GM21717 (cell line): ENCODE measurements at regions not wholly inside any gene's neighbourhood (a gene's known extent, or its start where the extent isn't known, plus 50 kb on each side); places are given as distances from the start of the nearest gene placed in this dataset.
A peak's percentile ranks its signal among the peaks of the same experiment; 100 is the strongest.

ENCODE experiments used
- ATAC-seq: cut with Tn5 transposase; IDR thresholded peaks from one replicate; pipeline ENCODE4 v1.9.1; 2021; ENCODE audit warnings: mild to moderate bottlenecking, moderate library complexity; ENCODE audit not compliant: unreplicated experiment

- no peak for ATAC-seq
Measured at GRCh38 chr21:38988509-38989378, 183.0 kb downstream of the ETS2 start.

- no peak for ATAC-seq
Measured at GRCh38 chr21:38987633-38988508, 182.1 kb downstream of the ETS2 start.

DNA sequence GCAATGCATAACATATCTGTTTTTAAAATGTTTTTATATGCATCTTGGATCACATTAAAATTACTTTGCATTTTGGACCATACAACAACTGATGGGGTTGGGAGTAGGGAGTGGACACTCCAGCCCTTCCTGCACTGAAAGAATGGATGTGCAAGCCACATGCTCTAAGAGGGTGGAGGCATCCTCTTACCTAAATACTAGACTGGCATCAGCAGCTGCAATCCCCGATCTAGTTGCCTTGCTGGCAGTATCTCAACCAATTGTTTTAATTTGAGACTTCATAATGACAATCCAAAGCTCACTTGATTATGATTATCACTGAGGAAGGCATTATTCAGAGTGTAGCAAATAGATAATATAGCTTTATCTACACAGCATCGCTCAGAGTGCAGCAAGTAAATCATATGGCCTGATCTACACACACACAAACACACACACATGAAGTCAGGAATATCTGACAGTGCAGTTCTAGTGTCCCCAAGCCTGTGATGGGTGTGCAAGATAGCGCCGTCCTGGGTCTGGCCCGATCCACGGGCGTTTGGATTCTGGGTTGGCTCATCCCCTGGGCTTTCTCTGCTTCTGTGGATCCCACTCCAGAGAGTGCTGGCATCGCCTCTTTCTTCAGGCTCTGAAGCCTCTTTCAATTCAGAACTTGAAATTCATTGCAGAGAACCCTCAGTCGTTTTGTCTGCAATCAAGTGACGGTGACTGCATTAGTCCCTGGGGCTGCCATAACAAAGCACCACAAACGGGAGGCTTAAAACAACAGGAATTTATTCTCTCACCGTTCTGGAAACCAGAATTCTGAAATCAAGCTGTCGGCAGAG, 181.3 kb downstream of the ETS2 start:
- no peak for ATAC-seq

GRCh38 chr21:38986406-38986805, 180.7 kb downstream of the ETS2 start:
- ATAC-seq, result no peak

GRCh38 chr21:38985568-38986378, 180.0 kb downstream of the ETS2 start:
- peak; percentile 50 for ATAC-seq

- no peak for ATAC-seq
Measured at GRCh38 chr21:38984982-38985567, 179.3 kb downstream of the ETS2 start.

DNA sequence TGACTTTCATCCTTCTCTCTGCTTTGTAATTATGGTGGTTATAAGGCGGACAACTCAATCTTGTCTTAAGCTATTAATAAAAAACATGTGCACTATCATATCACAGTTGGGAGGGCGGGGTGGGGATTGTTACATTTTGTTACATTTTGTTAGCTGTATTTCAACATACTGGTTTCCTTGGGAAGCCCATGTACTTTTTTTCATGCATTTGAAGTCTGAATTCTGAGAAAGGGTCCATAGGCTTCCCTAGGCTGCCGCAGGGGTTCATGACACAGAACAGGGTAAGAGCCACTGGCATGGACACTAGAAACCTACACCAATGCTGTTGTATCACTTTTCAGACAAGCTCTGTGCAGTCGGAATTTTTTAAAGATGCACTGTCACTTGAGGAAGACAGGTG, 178.8 kb downstream of the ETS2 start:
- no peak for ATAC-seq

DNA sequence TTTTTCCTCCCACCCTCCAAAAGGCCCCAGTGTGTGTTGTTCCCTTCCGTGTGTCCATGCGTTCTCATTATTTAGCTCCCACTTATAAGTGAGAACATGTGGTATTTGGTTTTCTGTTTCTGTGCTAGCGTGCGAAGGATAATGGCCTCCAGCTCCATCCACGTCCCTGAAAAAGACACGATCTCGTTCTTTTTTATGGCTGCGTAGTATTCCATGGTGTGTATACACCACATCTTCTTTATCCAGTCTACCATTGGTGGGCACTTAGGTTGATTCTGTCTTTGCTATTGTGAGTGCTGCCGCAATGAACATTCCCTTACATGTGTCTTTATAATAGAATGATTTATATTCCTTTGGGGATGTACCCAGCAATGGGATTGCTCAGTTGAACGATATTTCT, 177.8 kb downstream of the ETS2 start:
- no peak for ATAC-seq

DNA sequence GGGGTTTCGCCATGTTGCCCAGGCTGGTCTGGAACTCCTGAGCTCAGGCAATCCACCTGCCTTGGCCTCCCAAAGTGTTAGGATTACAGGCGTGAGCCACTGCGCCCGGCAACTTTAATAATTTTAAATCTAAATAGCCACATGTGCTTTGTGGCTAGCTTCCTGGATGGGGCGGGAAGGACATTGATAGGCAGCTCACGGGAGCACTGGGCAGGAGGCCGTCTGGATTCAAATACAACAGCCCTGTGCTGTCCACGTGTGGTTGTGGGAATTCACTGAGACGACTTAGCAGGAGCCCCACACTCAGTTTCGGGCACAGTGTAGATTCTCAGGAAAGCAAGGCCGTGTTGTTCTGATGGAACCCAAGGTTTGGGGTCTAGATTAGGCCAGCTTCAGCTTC, 177.1 kb downstream of the ETS2 start:
- no peak for ATAC-seq

DNA sequence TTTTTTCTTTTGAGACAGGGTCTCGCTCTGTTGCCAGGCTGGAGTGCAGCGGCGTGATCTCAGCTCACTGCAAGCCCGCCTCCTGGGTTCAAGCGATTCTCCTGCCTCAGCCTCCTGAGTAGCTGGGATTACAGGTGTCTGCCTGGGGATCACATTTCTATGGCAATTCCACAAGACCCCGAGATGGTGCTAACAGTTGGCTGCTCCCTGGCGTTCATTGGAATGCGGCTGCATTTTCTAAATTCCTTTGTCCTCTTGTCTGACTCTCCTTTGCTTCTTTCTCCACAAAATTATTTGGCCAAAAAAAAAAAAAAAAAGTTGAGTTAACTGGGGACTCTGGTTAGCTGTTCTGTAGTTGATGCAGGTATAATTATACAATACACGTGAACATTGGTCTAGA, 176.4 kb downstream of the ETS2 start:
- no peak for ATAC-seq

DNA sequence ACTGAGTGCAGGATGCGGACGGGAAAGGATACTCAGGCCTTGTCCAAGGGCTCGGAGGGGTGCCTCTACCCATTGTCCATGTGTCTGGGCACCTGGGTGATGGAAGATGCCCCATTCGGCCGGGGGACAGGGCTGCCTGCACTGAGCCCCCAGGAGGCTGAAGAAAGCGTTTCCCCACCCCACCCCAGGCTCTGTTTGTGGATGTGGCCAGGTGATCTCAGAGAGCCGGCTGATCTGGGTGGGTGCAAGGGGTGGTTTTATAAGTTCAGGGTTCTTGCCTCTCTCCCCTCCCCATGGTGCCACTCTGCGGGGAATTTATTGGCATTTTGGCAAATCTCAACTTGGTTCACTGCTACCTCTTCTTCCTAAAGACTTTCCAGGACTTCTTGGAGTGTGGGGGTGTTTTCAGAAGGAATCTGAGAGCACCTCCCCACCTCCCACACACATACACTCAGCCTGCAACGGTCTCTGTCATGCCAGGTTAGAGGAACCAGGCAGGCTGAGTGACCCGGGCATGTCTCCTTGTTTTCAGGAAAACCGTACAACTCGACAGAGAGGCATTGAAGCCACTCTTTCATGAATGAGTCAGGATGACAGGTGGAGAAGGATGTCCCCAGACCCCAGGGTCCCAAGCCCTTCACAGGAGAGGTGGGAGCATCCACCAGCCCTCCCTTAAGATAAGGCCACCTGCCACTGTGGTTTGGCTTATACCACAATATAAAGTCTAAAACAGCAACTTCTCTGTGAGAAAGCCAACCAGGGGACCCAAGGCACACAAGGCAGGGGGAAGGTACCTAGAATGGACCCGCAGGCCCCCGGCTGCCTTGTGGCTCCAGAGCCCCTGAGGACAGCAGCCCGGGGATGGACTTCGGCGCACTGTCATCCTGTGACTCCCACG, 174.9 kb downstream of the ETS2 start:
- no peak for ATAC-seq

DNA sequence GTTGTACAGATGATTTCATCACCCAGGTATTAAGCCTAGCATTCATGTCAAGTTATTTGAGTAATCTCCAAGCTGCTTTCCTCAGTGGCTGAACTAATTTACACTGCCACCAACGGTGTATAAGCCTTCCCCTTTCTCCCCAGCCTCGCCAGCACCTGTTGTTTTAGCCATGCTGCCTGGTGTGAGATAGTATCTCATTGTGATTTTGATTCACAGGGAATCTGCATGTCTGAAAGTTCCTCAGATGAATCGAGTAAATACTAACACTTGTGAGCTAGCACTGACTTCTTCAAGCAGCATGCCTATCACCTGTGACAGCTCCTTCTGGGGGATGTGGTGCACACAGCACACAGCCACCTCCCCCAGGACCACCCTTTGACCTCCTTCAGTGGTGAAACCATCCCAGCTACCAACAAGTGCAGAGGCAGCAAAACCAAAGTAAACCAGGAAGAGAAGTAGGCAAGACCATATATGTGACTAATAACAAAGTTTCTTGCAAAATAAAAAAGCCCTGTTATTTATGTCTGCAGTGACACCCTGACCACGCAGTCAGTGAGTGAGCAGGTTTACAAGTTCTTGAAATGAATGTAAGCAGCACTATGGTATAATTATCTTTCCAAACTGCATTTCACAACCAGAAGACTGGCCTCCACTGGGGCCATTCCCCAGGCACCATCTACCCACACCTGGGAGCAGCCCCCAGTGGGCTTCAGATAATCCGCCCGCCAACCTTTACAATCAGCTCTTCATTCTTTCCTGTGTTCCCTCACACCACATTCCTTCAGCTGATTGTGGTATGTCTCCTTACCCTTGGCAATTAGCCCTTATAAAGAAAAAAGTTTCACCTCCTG, 173.8 kb downstream of the ETS2 start:
- ATAC-seq, result no peak

DNA sequence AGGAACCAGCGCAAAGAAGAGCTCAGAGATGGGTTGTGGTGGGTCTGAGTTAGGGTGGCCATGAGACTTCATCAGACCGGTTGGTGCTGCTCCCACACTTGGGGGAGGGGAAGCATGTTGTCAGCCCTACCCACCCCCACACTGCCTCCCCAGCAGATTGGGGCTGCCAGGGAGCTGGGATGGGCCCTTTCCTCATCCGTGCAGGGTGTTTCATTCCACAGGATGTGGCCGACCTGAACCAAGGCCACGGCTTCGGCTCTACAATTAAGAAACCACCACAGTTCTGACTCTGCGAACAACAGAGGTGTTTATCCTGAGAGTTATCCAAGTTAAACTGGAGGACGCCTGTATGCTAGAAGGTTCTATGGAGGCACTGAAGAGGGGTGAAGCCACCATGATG, 171.2 kb downstream of the ETS2 start:
- ATAC-seq, result no peak

DNA sequence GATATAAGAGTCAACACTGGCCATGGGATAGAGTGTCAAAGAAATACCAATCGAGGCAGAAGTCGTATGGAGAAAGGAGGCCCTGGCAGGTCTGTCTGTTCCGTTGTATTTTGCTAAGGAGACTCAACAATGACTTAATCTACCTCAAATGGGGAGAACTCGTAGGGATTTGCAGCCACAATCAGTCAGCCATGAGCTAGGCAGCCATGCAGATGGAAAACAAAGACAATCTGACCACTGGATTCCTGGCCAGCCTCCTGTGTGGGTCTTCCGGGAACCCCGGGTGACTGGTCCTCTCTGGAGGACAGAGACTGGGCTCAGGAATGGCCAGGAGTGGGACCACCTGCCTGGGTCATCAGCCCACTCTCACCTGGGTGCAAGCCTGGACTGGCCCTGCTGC, 167.8 kb downstream of the ETS2 start:
- no peak for ATAC-seq

GRCh38 chr21:38972078-38972477, 166.3 kb downstream of the ETS2 start:
- ATAC-seq, result no peak

GRCh38 chr21:38970765-38971164, 165.0 kb downstream of the ETS2 start:
- no peak for ATAC-seq

GRCh38 chr21:38968887-38969543, 163.3 kb downstream of the ETS2 start:
- no peak for ATAC-seq
